ENCODE measurements at regions not wholly inside any gene's neighbourhood (a gene's known extent, or its start where the extent isn't known, plus 50 kb on each side); places are given as distances from the start of the nearest gene placed in this dataset.

DNA sequence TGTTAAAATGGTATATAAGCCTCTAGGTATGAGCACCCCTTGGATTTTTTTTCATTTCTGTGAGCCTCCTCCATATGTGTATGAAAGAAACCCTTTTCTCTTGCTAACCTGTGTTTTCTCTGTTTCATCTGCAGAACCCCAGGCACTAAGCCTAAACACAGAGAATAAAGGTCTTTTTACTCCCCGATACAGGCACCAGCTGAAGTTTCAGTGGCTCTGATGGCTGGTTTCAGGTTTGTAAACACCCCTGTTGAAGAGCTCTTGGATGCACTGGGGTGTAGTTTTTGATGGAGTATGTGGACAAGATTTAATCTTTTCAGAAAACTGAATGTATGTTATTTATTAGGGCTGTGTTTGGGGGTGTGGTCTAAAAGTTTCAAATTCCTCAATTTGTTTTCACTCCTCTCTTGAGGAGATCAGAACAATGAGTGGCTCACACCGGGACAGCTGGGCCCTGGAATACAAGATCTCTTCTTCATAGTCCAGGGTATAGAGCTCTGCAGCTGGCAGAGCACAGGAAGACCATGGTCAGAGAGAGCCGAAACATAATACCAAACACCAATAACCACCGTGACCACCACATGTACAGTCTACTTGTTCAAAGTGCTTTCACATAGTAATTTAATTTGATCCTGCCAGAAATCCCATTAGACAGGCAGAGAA, 50.2 kb upstream of the VTCN1 start:
- no peak for DNase-seq (ENCODE audit: low read depth, low spot score)
